Colonic mucosa (tissue), 4 donors: ENCODE measurements at regions not wholly inside any gene's neighbourhood (a gene's known extent, or its start where the extent isn't known, plus 50 kb on each side); places are given as distances from the start of the nearest gene placed in this dataset.

Source experiments
- DNase-seq: peaks from one replicate; pipeline ENCODE4 v3.0.0-alpha.2; 2020
- H3K27ac ChIP-seq: fragments of 200-600 bp; one replicate; pipeline ENCODE4 v1.8.0; 2021
- H3K27me3 ChIP-seq: fragments of 200-600 bp; one replicate; pipeline ENCODE4 v1.8.0; 2021
- H3K36me3 ChIP-seq: fragments of 200-600 bp; one replicate; pipeline ENCODE4 v1.8.0; 2021
- H3K4me1 ChIP-seq: fragments of 200-600 bp; one replicate; pipeline ENCODE4 v1.8.0; 2021; ENCODE audit warnings: mild to moderate bottlenecking
- H3K4me3 ChIP-seq: fragments of 200-600 bp; one replicate; pipeline ENCODE4 v1.8.0; 2021
- H3K9ac ChIP-seq, 2 donors: one replicate each; pipeline ENCODE4 v1.7.0; 2013; ENCODE audit warnings: control low read depth in 2 of 2, low read depth in 2 of 2, low read length in 2 of 2
- H3K9me3 ChIP-seq: fragments of 200-600 bp; one replicate; pipeline ENCODE4 v1.8.0; 2021
- CTCF ChIP-seq: fragments of 200-600 bp; IDR thresholded peaks from one replicate; pipeline ENCODE4 v1.8.0; 2022; ENCODE audit warnings: antibody characterized with exemption, mild to moderate bottlenecking
- intact Hi-C: fragments of 100-400 bp; cut with DNase I; formaldehyde crosslinking; loops from one replicate; pipeline ENCODE4 v1.14.1; 2022
- donor health status: healthy.
- donor health status: DM: no; HTN: no; CAD: no.
- donor health status: DM: no; HTN: no; CAD: no.

DNA sequence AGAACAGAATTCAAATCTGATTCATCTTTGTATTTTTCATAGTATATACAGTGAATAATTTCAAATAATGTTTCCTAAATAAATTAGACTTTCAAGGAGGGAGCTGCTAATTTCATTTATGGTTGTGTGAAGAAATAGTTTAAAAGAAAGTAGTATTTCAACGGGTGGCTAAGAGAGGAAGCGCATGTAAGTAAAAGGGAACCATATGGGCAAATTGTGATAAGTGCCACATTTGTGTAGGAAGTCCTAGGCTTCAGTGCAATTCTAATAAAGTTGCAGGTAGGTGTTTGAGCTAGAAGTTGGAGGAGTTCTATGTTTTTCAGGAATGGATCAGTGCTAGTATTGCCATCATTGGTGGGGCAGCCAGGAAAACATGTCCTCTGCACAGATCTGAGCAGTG is 178.8 kb upstream of the PRDM1 start:
- intact Hi-C loops, result no loop called here
- no peak for TF ChIP-seq CTCF

GRCh38 chr6:105902401-105903031 is 183.6 kb upstream of the PRDM1 start:
- Histone ChIP-seq H3K9ac (no peak overlapping the region), H3K4me1 (no peaks in the 10 kb centered on the region), H3K27ac (no peak overlapping the region), H3K4me3 (no peak overlapping the region), H3K36me3 (no peaks in the 10 kb centered on the region), H3K9me3 (no peaks in the 10 kb centered on the region), H3K27me3 (no peaks in the 10 kb centered on the region)
- intact Hi-C loops, result no loop called here
- no peak for DNase-seq
- TF ChIP-seq CTCF, result no peak

More for the DNA sequence above, 178.8 kb upstream of the PRDM1 start:
- H3K27me3 ChIP-seq, result no peaks in the 10 kb centered on the region
- H3K4me1 ChIP-seq, result no peaks in the 10 kb centered on the region
- H3K4me3 ChIP-seq, result no peak overlapping the region
- DNase-seq, result no peak
- no peaks in the 10 kb centered on the region for H3K9me3 ChIP-seq
- no peak overlapping the region for H3K9ac ChIP-seq
- no peak overlapping the region for H3K27ac ChIP-seq
- no peaks in the 10 kb centered on the region for H3K36me3 ChIP-seq

GRCh38 chr6:105901583-105901982 is 184.6 kb upstream of the PRDM1 start:
- TF ChIP-seq CTCF, result no peak
- Histone ChIP-seq H3K9me3 (no peaks in the 10 kb centered on the region), H3K27ac (no peak overlapping the region), H3K36me3 (no peaks in the 10 kb centered on the region), H3K4me3 (no peak overlapping the region), H3K4me1 (no peaks in the 10 kb centered on the region), H3K27me3 (no peaks in the 10 kb centered on the region), H3K9ac (no peak overlapping the region)
- intact Hi-C loops, result no loop called here
- no peak for DNase-seq

DNA sequence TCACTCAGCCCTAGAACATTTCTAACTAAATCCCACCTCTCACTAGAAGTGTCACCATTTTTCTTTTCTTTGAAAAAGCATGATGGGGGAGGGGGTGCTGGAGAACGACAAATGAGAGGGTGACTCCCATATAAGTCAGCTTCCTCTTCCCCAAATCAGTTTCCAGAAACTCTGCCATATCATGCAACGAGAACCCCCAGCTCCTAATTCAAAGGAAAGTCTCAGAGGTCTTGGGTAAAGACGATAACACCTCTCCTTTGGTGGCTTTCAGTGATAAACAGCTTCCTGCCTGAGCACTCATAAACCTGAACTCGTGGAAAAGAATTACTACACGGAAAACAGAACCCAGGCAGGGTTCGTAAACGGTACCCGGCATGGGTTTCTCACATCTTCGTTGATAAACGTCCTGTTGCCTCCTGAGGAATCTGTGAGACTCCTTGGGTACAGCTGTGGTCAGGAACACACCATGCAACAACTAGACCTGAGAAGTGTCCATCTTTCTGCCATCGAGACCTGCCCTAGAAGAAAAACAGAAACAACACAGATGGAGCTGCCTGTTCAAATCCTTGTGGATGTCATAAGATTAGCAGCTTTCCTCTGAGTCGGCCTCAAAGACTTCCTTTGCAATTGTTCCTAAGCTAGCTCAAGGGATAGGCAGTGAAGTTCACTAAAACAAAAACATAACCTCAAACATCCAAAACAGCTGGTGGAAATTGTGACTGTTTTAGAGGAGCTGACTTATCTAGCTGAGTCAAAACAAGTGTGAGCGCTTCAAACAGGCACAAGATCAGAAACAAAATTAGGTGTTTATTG is 185.8 kb upstream of the PRDM1 start:
- no peak overlapping the region for H3K4me3 ChIP-seq
- no peaks in the 10 kb centered on the region for H3K9me3 ChIP-seq
- no peaks in the 10 kb centered on the region for H3K36me3 ChIP-seq
- no peak overlapping the region for H3K9ac ChIP-seq
- intact Hi-C loops, result no loop called here
- H3K27me3 ChIP-seq, result no peaks in the 10 kb centered on the region
- DNase-seq, result no peak
- TF ChIP-seq CTCF, result no peak
- no peaks in the 10 kb centered on the region for H3K4me1 ChIP-seq
- H3K27ac ChIP-seq, result no peak overlapping the region

GRCh38 chr6:105898286-105898685 is 187.8 kb upstream of the PRDM1 start:
- intact Hi-C loops, result no loop called here
- Histone ChIP-seq H3K27me3 (no peaks in the 10 kb centered on the region), H3K4me1 (no peaks in the 10 kb centered on the region), H3K4me3 (no peak overlapping the region), H3K9me3 (no peaks in the 10 kb centered on the region), H3K27ac (no peak overlapping the region), H3K36me3 (no peaks in the 10 kb centered on the region), H3K9ac (no peak overlapping the region)
- no peak for TF ChIP-seq CTCF
- no peak for DNase-seq
